ENCODE measurements at regions not wholly inside any gene's neighbourhood (a gene's known extent, or its start where the extent isn't known, plus 50 kb on each side); places are given as distances from the start of the nearest gene placed in this dataset.

GRCh38 chr2:114373591-114373990, 68.8 kb upstream of the DPP10 start:
- no peak for TF ChIP-seq ZNF747 (tag by site-specific recombination; IDR thresholded peaks at IDR 0.05)
- TF ChIP-seq MEIS1 (CRISPR knock-in tag; IDR thresholded peaks at IDR 0.05; ENCODE audit: borderline replicate concordance), result no peak
- no peak for TF ChIP-seq ZNF830 (tag by site-specific recombination; IDR thresholded peaks at IDR 0.05; ENCODE audit: low read depth)
- TF ChIP-seq ZNF24 (tag by site-specific recombination; IDR thresholded peaks at IDR 0.05), result no peak
- TF ChIP-seq ZNF514 (tag by site-specific recombination; IDR thresholded peaks at IDR 0.05), result no peak
- no peak for TF ChIP-seq ZNF223 (tag by site-specific recombination; IDR thresholded peaks at IDR 0.05)
- TF ChIP-seq ZNF704 (tag by site-specific recombination; IDR thresholded peaks at IDR 0.05), result no peak
- TF ChIP-seq ZNF692 (tag by site-specific recombination; IDR thresholded peaks at IDR 0.05), result no peak
- Histone ChIP-seq H3K4me1 (ENCODE audit: control insufficient read depth, insufficient read depth, low read length) (no peaks in the 10 kb centered on the region), H3K36me3 (ENCODE audit: control insufficient read depth in 2 of 2, insufficient read depth in 1 of 2, low read length in 2 of 2) (no peaks in the 10 kb centered on the region), H3K4me3 (ENCODE audit: low read depth, low read length) (no peak overlapping the region), H3K9me3 (ENCODE audit: control insufficient read depth, insufficient read depth, low read depth, low read length) (no peaks in the 10 kb centered on the region), H3K27ac (ENCODE audit: extremely low read depth, low read depth, low read length) (no peak overlapping the region)
- POLR2A ChIA-PET, result no interaction called here
- CTCF ChIA-PET, result no interaction called here

GRCh38 chr2:114384441-114384840, 58.0 kb upstream of the DPP10 start:
- H3K27ac ChIP-seq (ENCODE audit: extremely low read depth, low read depth, low read length), result no peak overlapping the region
- H3K36me3 ChIP-seq (ENCODE audit: control insufficient read depth in 2 of 2, insufficient read depth in 1 of 2, low read length in 2 of 2), result no peaks in the 10 kb centered on the region
- ChIA-PET POLR2A (no interaction called here), CTCF (no interaction called here)
- H3K9me3 ChIP-seq (ENCODE audit: control insufficient read depth, insufficient read depth, low read depth, low read length), result no peaks in the 10 kb centered on the region
- no peaks in the 10 kb centered on the region for H3K4me1 ChIP-seq (ENCODE audit: control insufficient read depth, insufficient read depth, low read length)
- H3K4me3 ChIP-seq (ENCODE audit: low read depth, low read length), result no peak overlapping the region
- TF ChIP-seq ZNF335 (tag by site-specific recombination; conservative IDR thresholded peaks at IDR 0.05) (no peak), ZNF26 (tag by site-specific recombination; IDR thresholded peaks at IDR 0.05) (no peak), ZNF76 (tag by site-specific recombination; IDR thresholded peaks at IDR 0.05; ENCODE audit: borderline replicate concordance, low read depth) (no peak), ZNF324 (tag by site-specific recombination; IDR thresholded peaks at IDR 0.05) (no peak), ZNF391 (tag by site-specific recombination; IDR thresholded peaks at IDR 0.05; ENCODE audit: borderline replicate concordance, low read depth) (no peak), ZNF776 (tag by site-specific recombination; IDR thresholded peaks at IDR 0.05; ENCODE audit: borderline replicate concordance) (no peak), ZNF501 (tag by site-specific recombination; IDR thresholded peaks at IDR 0.05) (no peak), ZNF112 (tag by site-specific recombination; IDR thresholded peaks at IDR 0.05) (no peak), YY2 (tag by site-specific recombination; IDR thresholded peaks at IDR 0.05) (no peak)

- H3K36me3 ChIP-seq (ENCODE audit: control insufficient read depth in 2 of 2, insufficient read depth in 1 of 2, low read length in 2 of 2), result no peaks in the 10 kb centered on the region
- no peak overlapping the region for H3K4me3 ChIP-seq (ENCODE audit: low read depth, low read length)
- no peaks in the 10 kb centered on the region for H3K9me3 ChIP-seq (ENCODE audit: control insufficient read depth, insufficient read depth, low read depth, low read length)
- POLR2A ChIA-PET, result no interaction called here
- H3K27ac ChIP-seq (ENCODE audit: extremely low read depth, low read depth, low read length), result no peak overlapping the region
- CTCF ChIA-PET, result no interaction called here
- H3K4me1 ChIP-seq (ENCODE audit: control insufficient read depth, insufficient read depth, low read length), result no peaks in the 10 kb centered on the region
- TF ChIP-seq ZNF433 (tag by site-specific recombination; IDR thresholded peaks at IDR 0.05; ENCODE audit: low read depth) (no peak), ZNF223 (tag by site-specific recombination; IDR thresholded peaks at IDR 0.05) (no peak), SETDB1 (IDR thresholded peaks at IDR 0.05; ENCODE audit: insufficient read length, low read length) (no peak), BCL11B (tag by site-specific recombination; IDR thresholded peaks at IDR 0.05; ENCODE audit: low read depth) (no peak), ZBTB26 (tag by site-specific recombination; optimal IDR thresholded peaks at IDR 0.05) (no peak), ZNF549 (tag by site-specific recombination; IDR thresholded peaks at IDR 0.05) (no peak), ZNF362 (tag by site-specific recombination; IDR thresholded peaks at IDR 0.05) (no peak), MZF1 (tag by site-specific recombination; IDR thresholded peaks at IDR 0.05; ENCODE audit: borderline replicate concordance) (no peak), ZNF341 (tag by site-specific recombination; IDR thresholded peaks at IDR 0.05; ENCODE audit: low read depth) (no peak), ZNF843 (tag by site-specific recombination; IDR thresholded peaks at IDR 0.05) (no peak), KLF9 (tag by site-specific recombination; IDR thresholded peaks at IDR 0.05; ENCODE audit: low read depth) (no peak)
These were observed 53.4 kb upstream of the DPP10 start for GRCh38 chr2:114389021-114389420.

Data from HEK293 (cell line).